Naive thymus-derived CD8-positive, alpha-beta T cell (primary cell): ENCODE measurements at regions not wholly inside any gene's neighbourhood (a gene's known extent, or its start where the extent isn't known, plus 50 kb on each side); places are given as distances from the start of the nearest gene placed in this dataset.

Experiments
- ATAC-seq, 2 donors: fragments of 150-1000 bp; cut with Tn5 transposase in 1 of 2; sonication (Bioruptor Pico), chemical (Tn5 transposase) in 1 of 2; 1 replicate in 1 of 2; 2 replicates in 1 of 2; pipeline ENCODE4 v1.10.0; 2021; ENCODE audit warnings: mild to moderate bottlenecking in 2 of 2, moderate library complexity in 2 of 2
- POLR2A ChIA-PET: fragments of 350-600 bp; sonication (Branson Sonifier 250); formaldehyde crosslinking; loops from one replicate; lab custom pipeline; 2021; ENCODE audit warnings: antibody characterized with exemption; lab: Charles Lee
- DNase-seq, 10 donors: peaks; one replicate each; pipeline versions ENCODE4 v3.0.0 to v3.0.0-alpha.2; 2020 to 2022
- H3K27ac Mint-ChIP-seq, 10 donors: one replicate each; pipeline ENCODE4 v1.8.0; 2020 to 2022; ENCODE audit warnings: mild to moderate bottlenecking in 10 of 10, mixed read lengths in 10 of 10, moderate library complexity in 4 of 10, inconsistent platforms in 1 of 10
- H3K27me3 Mint-ChIP-seq, 5 donors: one replicate each; pipeline ENCODE4 v1.8.0; 2021 to 2022; ENCODE audit warnings: mixed read lengths in 5 of 5
- H3K36me3 Mint-ChIP-seq, 3 donors: one replicate each; pipeline ENCODE4 v1.8.0; 2020 to 2022; ENCODE audit warnings: mixed read lengths in 3 of 3, mild to moderate bottlenecking in 2 of 3, inconsistent platforms in 1 of 3
- H3K4me1 Mint-ChIP-seq, 4 donors: one replicate each; pipeline ENCODE4 v1.8.0; 2021 to 2022; ENCODE audit warnings: mixed read lengths in 4 of 4
- H3K4me3 Mint-ChIP-seq, 10 donors: one replicate each; pipeline ENCODE4 v1.8.0; 2020 to 2022; ENCODE audit warnings: mild to moderate bottlenecking in 10 of 10, mixed read lengths in 10 of 10, moderate library complexity in 6 of 10, inconsistent platforms in 1 of 10
- H3K9me3 Mint-ChIP-seq, 9 donors: one replicate each; pipeline ENCODE4 v1.8.0; 2020 to 2022; ENCODE audit warnings: mixed read lengths in 9 of 9, mild to moderate bottlenecking in 3 of 9, inconsistent platforms in 1 of 9, moderate library complexity in 1 of 9

DNA sequence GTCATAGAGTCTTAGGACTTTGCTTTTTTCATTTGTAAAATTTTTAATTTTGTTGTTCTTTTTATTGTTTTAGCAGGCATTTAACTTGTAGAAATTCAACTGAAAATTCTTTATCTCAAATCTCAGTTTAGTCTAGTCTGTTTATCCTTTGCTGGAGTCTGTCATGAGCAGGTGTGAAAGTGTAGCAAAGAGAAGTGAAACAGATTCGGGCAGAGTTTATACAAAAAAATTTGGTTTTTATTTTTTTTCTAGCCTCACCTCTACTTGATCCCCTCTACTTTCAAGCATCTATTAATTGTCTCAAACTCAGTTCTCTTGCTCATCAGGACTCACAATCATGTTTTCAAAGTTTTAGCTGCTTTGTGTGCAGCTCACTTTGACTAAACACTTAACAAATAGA is 655.2 kb downstream of the HDGFL1 start:
- Mint-ChIP-seq H3K4me3 (no peak overlapping the region), H3K36me3 (peaks cover 0 to 6% (median 0%) of the 10 kb centered on the region in 3 donors)
- no peak for ATAC-seq

DNA sequence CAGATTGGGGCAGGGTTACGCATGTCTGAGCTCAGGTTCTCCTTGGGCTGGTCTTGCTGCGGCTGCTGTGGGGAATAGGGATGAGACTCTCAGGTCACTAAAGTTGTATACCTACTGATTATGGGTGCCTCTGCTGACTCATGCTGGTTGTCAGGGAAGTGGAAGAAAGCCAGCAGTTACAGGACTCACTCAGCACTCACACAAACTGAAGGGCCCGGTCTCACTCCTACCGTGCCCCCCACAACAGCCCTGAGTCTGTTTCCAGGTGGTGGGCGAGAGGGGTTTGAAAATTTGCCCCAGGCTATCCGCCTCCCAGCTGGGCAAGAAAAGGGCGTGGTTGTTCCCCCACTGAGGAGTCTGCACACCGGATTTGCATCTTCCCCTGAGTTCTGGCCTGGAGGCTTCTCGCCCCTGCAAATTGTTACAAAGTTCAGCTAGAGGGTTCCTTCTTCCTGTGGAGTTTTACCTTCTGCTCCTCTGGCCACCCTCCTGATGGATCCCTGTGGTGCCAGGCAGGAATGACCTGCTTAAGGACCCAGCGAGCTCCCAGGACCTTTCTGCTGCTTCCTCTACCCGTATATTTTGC is 659.2 kb downstream of the HDGFL1 start:
- Mint-ChIP-seq H3K9me3 (peaks cover 6 to 42% (median 18%) of the 10 kb centered on the region in 9 donors), H3K4me1 (no peaks in the 10 kb centered on the region)

More for the DNA sequence above, 655.2 kb downstream of the HDGFL1 start:
- Mint-ChIP-seq H3K27me3 (peaks cover 0 to 3% (median 0%) of the 10 kb centered on the region in 5 donors), H3K9me3 (peaks cover 6 to 40% (median 20%) of the 10 kb centered on the region in 9 donors), H3K27ac (no peak overlapping the region), H3K4me1 (no peaks in the 10 kb centered on the region)
- POLR2A ChIA-PET, result no interaction called here
- no peak for DNase-seq

DNA sequence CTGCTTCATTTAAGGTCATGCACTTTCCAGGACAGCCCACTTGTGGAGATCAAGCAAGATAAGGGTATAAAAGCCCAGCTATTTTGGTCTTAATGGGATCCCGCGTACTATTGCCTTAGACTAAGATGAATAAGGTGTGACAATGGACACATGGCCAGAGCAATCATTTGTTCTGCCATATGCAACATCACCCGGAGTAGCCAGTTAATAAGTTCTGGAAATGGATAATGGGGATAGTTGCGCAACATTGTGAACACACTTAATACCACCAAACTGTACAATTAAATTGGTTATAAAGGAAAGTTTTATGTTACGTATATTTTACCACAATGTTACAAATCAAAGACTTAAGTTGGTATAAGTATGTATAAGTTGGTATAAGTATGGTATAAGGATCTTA is 674.5 kb downstream of the HDGFL1 start:
- Mint-ChIP-seq H3K27ac (no peak overlapping the region), H3K9me3 (peaks cover 0 to 20% (median 5%) of the 10 kb centered on the region in 9 donors), H3K36me3 (peaks cover 0 to 6% (median 0%) of the 10 kb centered on the region in 3 donors), H3K4me1 (no peaks in the 10 kb centered on the region), H3K4me3 (no peak overlapping the region), H3K27me3 (no peaks in the 10 kb centered on the region)
- POLR2A ChIA-PET, result no interaction called here
- no peak for ATAC-seq
- DNase-seq, result no peak

More for the DNA sequence above, 659.2 kb downstream of the HDGFL1 start:
- Mint-ChIP-seq H3K27ac (no peak overlapping the region), H3K36me3 (peaks cover 0 to 6% (median 0%) of the 10 kb centered on the region in 3 donors), H3K27me3 (peaks cover 0 to 3% (median 0%) of the 10 kb centered on the region in 5 donors), H3K4me3 (no peak overlapping the region)
- no peak for ATAC-seq
- POLR2A ChIA-PET, result no interaction called here
- DNase-seq, result no peak

DNA sequence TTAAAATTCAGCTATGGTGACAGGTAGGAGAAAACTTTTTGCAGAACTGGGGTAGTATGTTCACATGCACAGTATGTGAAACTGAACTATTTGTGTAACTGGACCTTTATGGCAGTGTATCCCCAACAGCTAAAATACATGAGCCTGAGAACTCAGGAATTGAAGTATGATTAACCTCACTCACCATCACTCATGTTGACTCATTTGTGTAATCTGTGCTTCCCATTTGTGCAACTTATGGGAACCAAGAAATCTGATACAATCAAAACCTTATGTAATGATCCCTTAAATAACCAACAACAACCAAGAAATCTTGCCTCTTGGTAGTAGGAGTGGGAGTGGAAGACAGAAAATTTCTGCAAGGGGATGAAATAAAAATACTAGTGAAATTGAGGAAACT is 674.9 kb downstream of the HDGFL1 start:
- Mint-ChIP-seq H3K27ac (no peak overlapping the region), H3K27me3 (no peaks in the 10 kb centered on the region), H3K36me3 (peaks cover 0 to 6% (median 0%) of the 10 kb centered on the region in 3 donors), H3K4me1 (no peaks in the 10 kb centered on the region), H3K4me3 (no peak overlapping the region), H3K9me3 (peaks cover 0 to 20% (median 4%) of the 10 kb centered on the region in 9 donors)
- no peak for ATAC-seq
- DNase-seq, result no peak
- POLR2A ChIA-PET, result no interaction called here

DNA sequence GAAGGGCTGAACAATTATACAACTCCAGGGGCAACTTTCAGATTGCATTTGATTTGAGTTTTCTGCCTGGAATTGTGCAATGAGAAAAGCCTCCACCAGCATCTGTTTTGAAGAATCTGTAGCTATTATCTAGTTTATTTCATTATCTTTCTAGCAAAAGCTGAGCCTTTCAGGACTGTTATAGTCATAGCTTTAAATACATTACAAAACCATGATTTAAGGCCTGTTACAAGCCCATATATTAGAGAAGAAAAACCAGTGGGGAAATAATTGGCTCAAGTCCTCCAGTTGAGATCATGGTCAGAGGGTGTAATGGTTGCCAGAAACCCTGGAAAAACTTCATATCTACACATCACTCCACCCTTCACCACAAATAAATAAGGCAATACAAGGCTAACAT is 676.2 kb downstream of the HDGFL1 start:
- H3K27me3 Mint-ChIP-seq, result no peaks in the 10 kb centered on the region
- H3K36me3 Mint-ChIP-seq, result peaks cover 0 to 6% (median 0%) of the 10 kb centered on the region in 3 donors
- DNase-seq (no peak), ATAC-seq (no peak)
- no peak overlapping the region for H3K4me3 Mint-ChIP-seq
- H3K4me1 Mint-ChIP-seq, result no peaks in the 10 kb centered on the region
- POLR2A ChIA-PET, result no interaction called here
- no peak overlapping the region for H3K27ac Mint-ChIP-seq
- peaks cover 0 to 25% (median 4%) of the 10 kb centered on the region in 9 donors for H3K9me3 Mint-ChIP-seq

DNA sequence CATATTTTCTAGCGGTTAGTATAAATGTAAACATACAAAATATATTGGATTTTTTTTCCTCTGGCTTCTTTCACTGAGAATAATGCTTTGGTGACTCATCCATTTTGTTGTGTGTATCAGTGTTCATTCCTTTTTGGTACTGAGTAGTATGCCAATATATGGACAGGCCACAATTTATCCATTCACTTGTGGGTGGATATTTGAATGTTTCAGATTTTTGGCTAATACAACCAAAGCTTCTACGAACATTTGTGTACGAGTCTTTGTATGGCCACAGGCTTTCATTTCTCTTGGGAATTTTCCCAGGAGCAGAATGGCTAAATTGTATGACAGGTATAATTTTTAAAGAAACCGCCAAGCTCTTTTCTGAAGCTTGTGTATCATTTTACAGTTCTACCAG is 677.5 kb downstream of the HDGFL1 start:
- peaks cover 0 to 2% (median 0%) of the 10 kb centered on the region in 3 donors for H3K36me3 Mint-ChIP-seq
- peaks cover 0 to 12% (median 3%) of the 10 kb centered on the region in 9 donors for H3K9me3 Mint-ChIP-seq
- no peak overlapping the region for H3K4me3 Mint-ChIP-seq
- no peak for ATAC-seq
- no peaks in the 10 kb centered on the region for H3K4me1 Mint-ChIP-seq
- H3K27ac Mint-ChIP-seq, result no peak overlapping the region
- no peak for DNase-seq
- POLR2A ChIA-PET, result no interaction called here
- no peaks in the 10 kb centered on the region for H3K27me3 Mint-ChIP-seq

DNA sequence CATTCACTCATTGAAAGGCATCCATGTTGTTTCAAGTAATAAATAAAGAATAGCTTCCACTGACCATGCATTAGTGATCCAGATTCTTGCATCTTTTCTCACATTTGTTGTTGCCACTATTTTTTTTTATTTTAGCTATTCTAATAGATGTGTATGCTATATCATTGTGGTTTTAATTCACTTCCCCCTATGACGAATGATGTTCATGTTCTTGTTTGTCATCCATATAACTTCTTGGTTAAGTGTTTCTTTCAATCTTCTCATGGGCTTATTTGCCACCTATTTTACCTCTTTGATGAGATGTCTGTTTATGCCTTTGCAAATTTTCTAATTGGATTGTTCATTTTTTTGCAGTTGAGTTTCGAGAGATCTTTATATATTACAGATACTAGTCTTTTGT is 681.2 kb downstream of the HDGFL1 start:
- H3K36me3 Mint-ChIP-seq, result no peaks in the 10 kb centered on the region
- H3K27ac Mint-ChIP-seq, result no peak overlapping the region
- POLR2A ChIA-PET, result no interaction called here
- ATAC-seq, result no peak
- peaks cover 0 to 18% (median 10%) of the 10 kb centered on the region in 9 donors for H3K9me3 Mint-ChIP-seq
- DNase-seq, result no peak
- H3K4me1 Mint-ChIP-seq, result no peaks in the 10 kb centered on the region
- no peaks in the 10 kb centered on the region for H3K27me3 Mint-ChIP-seq
- no peak overlapping the region for H3K4me3 Mint-ChIP-seq

DNA sequence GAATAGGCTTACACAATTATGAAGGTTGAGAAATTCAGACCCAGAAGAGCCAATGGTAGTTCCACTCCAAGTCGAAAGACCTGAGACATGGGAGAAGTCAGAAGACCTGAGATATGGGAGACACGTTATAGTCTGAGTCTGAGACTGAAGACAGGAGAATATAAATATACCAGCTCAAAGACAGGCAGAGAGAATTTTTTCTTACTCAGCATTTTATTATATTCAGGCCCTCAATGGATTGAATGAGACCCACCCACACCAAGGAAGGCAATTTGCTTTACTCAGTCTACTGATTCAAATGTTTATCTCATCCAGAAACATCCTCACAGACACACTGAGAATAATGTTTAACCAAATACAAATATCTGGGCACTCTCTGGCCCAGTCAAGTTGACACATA is 693.5 kb downstream of the HDGFL1 start:
- Mint-ChIP-seq H3K4me3 (no peak overlapping the region), H3K9me3 (peaks cover 2 to 36% (median 14%) of the 10 kb centered on the region in 9 donors), H3K27me3 (peaks cover 0 to 6% (median 0%) of the 10 kb centered on the region in 5 donors), H3K36me3 (peaks cover 0 to 11% (median 0%) of the 10 kb centered on the region in 3 donors), H3K27ac (no peak overlapping the region), H3K4me1 (no peaks in the 10 kb centered on the region)
- ATAC-seq (no peak), DNase-seq (no peak)
- POLR2A ChIA-PET, result no interaction called here

DNA sequence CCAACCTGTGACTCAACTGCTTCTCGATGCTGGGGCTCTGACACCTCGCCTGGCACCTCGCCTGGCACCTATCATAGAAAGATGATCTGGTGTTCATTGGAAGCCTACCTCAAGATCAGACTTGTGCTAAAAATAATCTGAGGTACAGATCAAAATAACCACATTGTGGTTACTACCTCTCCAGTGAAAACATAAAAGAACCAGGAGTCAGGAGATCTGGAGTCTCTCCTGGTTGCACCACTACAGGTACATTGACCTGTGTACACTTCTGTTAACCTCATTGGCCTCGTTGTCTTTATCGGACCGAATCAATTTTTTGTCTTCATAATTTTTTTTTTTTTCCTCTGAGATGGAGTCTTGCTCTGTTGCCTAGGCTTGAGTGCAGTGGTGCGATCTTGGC is 695.9 kb downstream of the HDGFL1 start:
- DNase-seq (no peak), ATAC-seq (no peak)
- peaks cover 0 to 9% (median 0%) of the 10 kb centered on the region in 3 donors for H3K36me3 Mint-ChIP-seq
- POLR2A ChIA-PET, result no interaction called here
- no peak overlapping the region for H3K27ac Mint-ChIP-seq
- peaks cover 0 to 6% (median 0%) of the 10 kb centered on the region in 5 donors for H3K27me3 Mint-ChIP-seq
- peaks cover 0 to 19% (median 9%) of the 10 kb centered on the region in 9 donors for H3K9me3 Mint-ChIP-seq
- H3K4me1 Mint-ChIP-seq, result no peaks in the 10 kb centered on the region
- H3K4me3 Mint-ChIP-seq, result no peak overlapping the region

DNA sequence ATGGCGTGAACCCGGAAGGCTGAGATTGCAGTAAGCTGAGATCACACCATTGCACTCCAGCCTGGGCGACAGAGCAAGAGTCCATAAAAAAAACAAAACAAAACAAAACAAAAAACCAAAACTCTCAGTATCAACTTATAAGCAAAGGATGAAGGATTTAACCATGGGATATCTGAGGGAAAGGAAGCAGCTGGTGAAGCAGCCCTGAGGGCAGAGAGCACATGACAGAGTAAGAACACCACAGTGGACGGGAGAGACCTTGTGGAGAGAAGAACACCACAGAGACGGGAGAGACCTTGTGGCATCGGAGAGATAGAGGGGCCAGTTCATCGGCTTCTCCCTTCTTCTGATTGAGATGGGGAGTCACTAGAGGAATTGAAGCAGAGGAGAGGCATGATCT is 697.2 kb downstream of the HDGFL1 start:
- no peak for ATAC-seq
- Mint-ChIP-seq H3K9me3 (peaks cover 0 to 8% (median 0%) of the 10 kb centered on the region in 9 donors), H3K36me3 (no peaks in the 10 kb centered on the region), H3K27me3 (peaks cover 0 to 6% (median 0%) of the 10 kb centered on the region in 5 donors), H3K27ac (no peak overlapping the region), H3K4me1 (no peaks in the 10 kb centered on the region), H3K4me3 (no peak overlapping the region)
- no peak for DNase-seq
- POLR2A ChIA-PET, result no interaction called here

DNA sequence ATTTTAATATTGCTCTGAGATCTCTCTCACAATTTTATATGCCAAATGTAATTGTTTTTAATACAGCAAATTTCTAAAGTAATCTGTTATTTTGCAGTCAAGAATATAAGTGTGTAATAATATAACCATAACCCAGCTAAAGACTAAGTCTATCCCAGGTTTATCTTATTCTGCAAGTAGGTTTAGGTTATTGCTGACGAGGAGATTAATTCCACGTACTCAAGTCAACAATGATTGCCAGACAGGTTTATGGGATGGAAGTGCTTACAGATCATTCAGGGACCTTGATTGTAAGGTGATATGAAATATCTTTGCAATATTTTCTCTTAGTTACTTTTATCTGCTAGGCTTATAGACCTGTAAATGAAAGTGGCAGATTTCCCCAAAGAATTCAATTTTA is 698.3 kb downstream of the HDGFL1 start:
- DNase-seq, result no peak
- POLR2A ChIA-PET, result no interaction called here
- Mint-ChIP-seq H3K27ac (no peak overlapping the region), H3K27me3 (peaks cover 0 to 6% (median 0%) of the 10 kb centered on the region in 5 donors), H3K36me3 (no peaks in the 10 kb centered on the region), H3K4me3 (no peak overlapping the region), H3K9me3 (peaks cover 0 to 8% (median 0%) of the 10 kb centered on the region in 9 donors), H3K4me1 (no peaks in the 10 kb centered on the region)
- ATAC-seq, result no peak

DNA sequence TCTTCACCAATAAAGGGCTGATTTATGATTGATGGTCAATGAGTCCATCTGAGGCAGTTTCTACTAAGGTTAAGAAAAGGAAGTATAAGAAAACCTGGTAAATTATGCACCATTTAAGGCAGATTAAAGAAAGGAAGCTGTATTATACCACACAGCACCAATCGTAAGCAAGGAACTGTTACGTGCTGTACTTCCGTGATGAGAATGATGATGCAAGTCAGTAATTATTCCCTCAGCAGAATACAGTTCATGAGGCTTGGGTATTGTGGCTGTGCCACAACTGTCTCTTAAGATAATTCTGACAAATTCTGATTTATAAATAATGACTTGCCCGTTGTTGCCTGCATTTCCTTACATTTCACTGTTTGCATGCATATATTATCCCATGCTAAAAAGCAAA is 699.0 kb downstream of the HDGFL1 start:
- Mint-ChIP-seq H3K4me1 (no peaks in the 10 kb centered on the region), H3K9me3 (peaks cover 0 to 8% (median 0%) of the 10 kb centered on the region in 9 donors), H3K27ac (no peak overlapping the region), H3K36me3 (no peaks in the 10 kb centered on the region), H3K27me3 (peaks cover 0 to 6% (median 0%) of the 10 kb centered on the region in 5 donors), H3K4me3 (no peak overlapping the region)
- DNase-seq, result no peak
- ATAC-seq, result no peak
- POLR2A ChIA-PET, result no interaction called here

DNA sequence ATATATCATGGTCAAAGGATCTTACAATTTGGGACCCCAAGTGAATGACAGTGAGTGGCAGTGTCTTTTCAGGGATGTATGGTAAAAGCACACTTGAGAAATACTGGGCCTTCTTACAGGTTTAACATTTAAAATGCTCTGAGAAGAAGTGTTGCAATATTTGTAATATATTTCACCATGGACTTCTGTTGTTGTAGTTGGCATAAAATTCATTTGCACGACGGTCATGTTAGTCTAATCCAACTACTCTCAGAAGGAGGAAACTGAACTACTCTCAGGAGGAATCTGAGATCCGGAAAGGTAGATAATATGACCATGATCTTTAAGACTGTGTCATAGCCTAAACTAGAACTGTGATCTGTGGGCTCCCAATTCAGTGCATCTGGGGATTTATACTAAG is 700.1 kb downstream of the HDGFL1 start:
- no peak for ATAC-seq
- POLR2A ChIA-PET, result no interaction called here
- H3K36me3 Mint-ChIP-seq, result no peaks in the 10 kb centered on the region
- H3K4me3 Mint-ChIP-seq, result no peak overlapping the region
- H3K27me3 Mint-ChIP-seq, result peaks cover 0 to 6% (median 0%) of the 10 kb centered on the region in 5 donors
- H3K4me1 Mint-ChIP-seq, result no peaks in the 10 kb centered on the region
- no peak for DNase-seq
- H3K27ac Mint-ChIP-seq, result no peak overlapping the region
- peaks cover 0 to 8% (median 0%) of the 10 kb centered on the region in 9 donors for H3K9me3 Mint-ChIP-seq

DNA sequence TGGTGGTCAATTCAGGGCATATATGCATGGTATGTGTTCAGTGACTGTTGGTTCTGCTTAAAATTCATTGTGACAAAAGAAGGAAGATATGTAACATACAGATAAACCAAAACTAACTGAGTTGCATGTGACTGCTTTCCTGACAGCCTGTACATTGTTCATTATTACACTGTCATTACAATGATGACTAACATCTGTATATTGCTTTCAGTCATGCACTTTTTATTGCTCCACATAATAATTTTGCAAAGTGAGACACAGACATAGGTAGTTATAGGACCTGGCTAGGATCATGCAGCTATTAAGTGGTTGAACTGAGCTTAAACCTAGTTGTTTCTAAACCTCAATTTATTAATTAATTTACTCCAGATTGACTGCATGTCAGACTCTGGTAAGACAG is 703.2 kb downstream of the HDGFL1 start:
- ATAC-seq (no peak), DNase-seq (no peak)
- Mint-ChIP-seq H3K27ac (no peak overlapping the region), H3K4me3 (no peak overlapping the region), H3K27me3 (no peaks in the 10 kb centered on the region), H3K9me3 (peaks cover 0 to 2% (median 0%) of the 10 kb centered on the region in 9 donors), H3K36me3 (no peaks in the 10 kb centered on the region), H3K4me1 (no peaks in the 10 kb centered on the region)
- POLR2A ChIA-PET, result no interaction called here
